GM19240 (cell line): ENCODE measurements at regions not wholly inside any gene's neighbourhood (a gene's known extent, or its start where the extent isn't known, plus 50 kb on each side); places are given as distances from the start of the nearest gene placed in this dataset.
"Not testable (repeated sequence)": the region's sequence is repeated elsewhere in the genome, so short reads cannot be mapped to it uniquely, and the experiment has no call there.

ENCODE experiments used
- DNase-seq: peaks from one replicate; pipeline ENCODE4 v3.0.0; 2011; ENCODE audit warnings: low spot score; ENCODE audit not compliant: insufficient read length

DNA sequence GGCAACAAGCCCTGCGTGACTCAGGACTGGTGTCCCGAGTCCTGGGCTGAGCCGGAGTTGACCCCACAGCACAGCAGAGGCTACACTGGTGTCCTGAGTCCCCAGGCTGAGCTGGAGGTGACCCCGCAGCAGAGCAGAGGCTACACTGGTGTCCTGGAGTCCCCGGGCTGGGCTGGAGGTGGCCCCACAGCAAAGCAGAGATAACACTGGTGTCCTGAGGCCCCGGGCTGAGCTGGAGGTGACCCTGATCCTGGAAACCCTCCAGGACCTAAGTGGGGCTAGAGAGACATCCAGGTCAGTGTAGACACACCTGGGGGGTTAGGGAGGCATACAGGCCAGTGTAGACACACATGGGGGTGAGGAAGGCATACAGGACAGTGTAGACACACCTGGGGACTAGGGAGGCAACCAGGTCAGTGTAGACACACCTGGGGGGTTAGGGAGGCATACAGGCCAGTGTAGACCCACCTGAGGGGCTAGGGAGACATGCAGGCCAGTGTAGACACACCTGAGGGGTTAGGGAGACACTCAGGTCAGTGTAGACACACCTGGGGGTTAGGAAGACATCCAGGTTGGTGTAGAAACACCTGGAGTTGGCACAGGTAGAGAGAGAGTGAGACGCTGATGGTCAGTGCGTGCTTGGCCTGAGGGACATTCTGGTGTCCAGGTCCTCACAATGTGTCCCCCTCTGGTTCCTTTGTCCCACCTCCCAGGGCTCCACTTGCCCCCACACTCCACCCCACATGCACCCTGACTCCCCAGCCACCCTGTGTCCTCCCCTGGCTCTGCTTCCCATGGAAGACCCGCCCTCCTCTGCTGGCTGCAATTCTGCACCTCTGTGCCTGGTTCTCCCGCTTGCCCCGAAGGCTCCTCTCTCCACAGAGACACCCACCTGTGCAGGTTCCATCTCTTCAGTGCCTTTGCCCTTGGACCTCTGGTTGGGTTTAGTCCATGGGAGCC lies 321.6 kb upstream of the SFSWAP start:
- DNase-seq: no peak

- DNase-seq: no peak
These were observed 320.2 kb upstream of the SFSWAP start for GRCh38 chr12:131390412-131391334.

DNA sequence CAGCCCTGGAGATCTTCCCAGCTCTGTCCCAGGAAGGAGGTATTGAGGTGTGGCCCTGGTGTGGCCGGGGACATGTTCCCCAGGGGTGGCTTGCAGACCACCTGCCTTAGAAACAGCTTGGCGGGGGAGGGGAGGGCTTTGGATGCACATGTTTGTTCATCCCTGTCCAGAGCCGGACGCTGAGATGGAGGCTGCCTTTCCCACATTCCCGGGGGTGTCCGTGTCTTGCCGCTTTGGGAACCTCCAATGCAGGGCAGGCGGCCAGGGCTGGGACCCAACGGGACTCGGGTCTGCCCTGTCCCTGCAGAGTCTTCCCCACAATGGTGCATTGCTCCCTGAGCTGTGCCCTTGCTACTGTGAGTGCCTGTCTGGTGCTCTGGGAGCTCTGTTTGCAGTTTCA lies 319.5 kb upstream of the SFSWAP start:
- no peak for DNase-seq

DNA sequence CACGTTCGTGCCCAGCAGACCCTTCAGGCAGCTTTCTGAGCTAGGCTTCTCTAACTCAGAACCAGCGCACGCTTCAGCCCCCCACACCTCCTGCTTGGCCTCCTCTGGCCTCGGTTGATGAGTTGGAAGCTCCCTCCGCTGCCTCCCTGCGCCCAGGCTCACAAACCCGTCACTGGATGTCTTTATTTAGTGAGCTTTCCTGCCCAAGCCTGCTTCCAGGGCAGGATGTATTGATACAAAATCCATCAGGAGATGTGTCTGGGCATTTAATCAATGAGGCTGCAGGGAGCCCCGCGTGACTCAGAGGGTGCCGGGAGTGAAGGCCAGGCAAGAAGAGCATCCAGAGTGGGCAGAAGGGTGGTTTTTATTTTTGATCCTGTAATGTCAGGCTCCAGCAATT lies 316.1 kb upstream of the SFSWAP start:
- not testable (repeated sequence) for DNase-seq

GRCh38 chr12:131395209-131395684 lies 315.6 kb upstream of the SFSWAP start:
- not testable (repeated sequence) for DNase-seq

- no peak for DNase-seq
These were observed 314.8 kb upstream of the SFSWAP start for GRCh38 chr12:131395971-131396573.

- DNase-seq: no peak
These were observed 313.3 kb upstream of the SFSWAP start for GRCh38 chr12:131397493-131398181.

DNA sequence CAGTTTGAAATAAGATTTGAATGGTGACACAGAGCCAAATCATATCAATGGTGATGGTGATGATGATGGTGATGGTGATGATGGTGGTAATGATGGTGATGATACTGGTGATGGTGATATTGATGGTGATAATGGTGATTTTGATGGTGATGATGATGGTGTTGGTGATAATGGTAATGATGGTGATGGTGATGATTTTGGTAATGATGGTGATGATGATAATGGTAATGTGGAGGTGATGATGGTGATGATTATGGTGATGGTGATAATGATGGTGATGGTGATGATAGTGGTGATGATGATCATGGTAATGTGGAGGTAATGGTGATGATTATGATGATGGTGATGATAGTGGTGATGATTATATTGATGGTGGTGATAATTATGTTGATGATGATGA lies 311.9 kb upstream of the SFSWAP start:
- DNase-seq: no peak

- DNase-seq: not testable (repeated sequence)
These were observed 310.1 kb upstream of the SFSWAP start for GRCh38 chr12:131400668-131401294.

DNA sequence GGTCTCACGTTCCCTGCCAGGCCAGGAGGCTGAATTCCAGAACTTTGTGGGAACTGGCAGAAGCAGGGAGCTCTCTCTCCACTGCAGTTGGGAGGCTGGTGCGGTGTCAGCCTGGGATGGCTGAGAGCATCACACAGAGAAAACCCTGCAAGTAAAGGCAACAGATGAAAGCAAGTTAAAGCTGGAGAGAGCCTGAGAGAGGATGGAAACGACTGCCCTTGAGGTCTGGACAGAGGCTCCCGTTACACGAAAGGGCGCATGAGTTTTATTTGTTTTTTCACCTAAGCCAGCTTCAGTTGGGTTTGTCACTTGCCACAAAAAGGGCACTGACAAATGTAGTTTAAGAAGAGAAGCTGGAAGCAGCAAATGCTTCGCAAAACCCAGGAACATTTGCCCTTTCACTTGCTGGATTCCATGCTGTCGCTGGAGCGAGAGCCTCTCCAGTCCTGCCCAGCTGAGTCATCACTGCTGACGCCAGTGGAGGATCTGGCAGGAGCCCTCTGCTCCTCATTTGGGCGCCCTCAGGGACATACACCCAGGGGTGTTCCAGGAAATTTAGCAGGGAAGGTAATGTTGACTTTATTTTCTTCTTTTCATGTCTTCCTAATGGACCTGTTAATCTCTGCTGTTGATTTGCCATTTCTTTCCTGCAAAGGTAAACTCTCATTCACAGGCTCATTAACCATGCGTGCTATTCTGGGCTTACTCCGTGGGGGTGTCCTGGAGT lies 308.8 kb upstream of the SFSWAP start:
- DNase-seq: not testable (repeated sequence)

- no peak for DNase-seq
These were observed 308.0 kb upstream of the SFSWAP start for GRCh38 chr12:131402781-131403396.

GRCh38 chr12:131403676-131404075 lies 307.2 kb upstream of the SFSWAP start:
- no peak for DNase-seq

- no peak for DNase-seq
These were observed 306.2 kb upstream of the SFSWAP start for GRCh38 chr12:131404705-131405104.

GRCh38 chr12:131407221-131408035 lies 303.5 kb upstream of the SFSWAP start:
- no peak for DNase-seq

GRCh38 chr12:131408036-131408365 lies 302.9 kb upstream of the SFSWAP start:
- no peak for DNase-seq

GRCh38 chr12:131408484-131408883 lies 302.4 kb upstream of the SFSWAP start:
- no peak for DNase-seq

DNA sequence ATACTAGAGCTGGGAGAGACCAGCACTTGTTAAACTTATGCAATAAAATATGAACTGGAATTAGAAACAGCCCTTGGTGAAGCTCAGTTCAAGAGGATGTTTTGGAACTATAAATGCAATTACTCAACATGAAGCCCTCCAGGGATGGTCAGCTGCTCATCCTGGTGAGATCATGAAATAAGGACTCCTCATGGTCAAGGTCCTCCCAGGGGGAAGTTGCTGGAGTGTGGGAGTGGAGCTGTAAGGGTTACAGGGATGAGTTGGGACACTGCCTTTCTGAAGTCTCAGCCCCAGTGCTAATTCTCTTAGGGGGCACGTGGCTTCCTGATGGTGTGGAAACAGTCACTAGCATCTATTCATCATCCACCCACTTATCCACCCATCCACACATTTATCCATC lies 301.7 kb upstream of the SFSWAP start:
- no peak for DNase-seq

GRCh38 chr12:131411827-131412226 lies 299.1 kb upstream of the SFSWAP start:
- DNase-seq: not testable (repeated sequence)

DNA sequence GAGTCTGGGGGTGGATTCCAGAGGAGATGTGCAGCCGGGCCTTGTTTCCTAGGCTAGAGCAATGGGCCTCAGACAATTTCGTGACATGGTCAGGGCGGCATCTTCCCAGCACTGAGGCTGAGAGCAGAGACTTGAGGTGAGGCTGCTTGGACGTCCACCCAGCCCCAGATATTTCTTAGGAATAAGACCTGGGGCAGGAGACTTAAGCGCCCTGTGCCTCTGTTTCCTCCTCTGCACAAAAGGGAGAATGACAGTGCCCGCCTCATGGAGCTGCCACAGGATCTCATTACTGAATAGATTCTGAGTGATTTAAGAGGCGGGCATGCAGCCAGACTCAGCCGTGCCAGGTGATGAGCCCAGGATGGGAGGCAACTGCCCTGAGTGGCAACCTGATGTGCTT lies 297.9 kb upstream of the SFSWAP start:
- no peak for DNase-seq
